Karpas-422 (cell line): ENCODE measurements at regions not wholly inside any gene's neighbourhood (a gene's known extent, or its start where the extent isn't known, plus 50 kb on each side); places are given as distances from the start of the nearest gene placed in this dataset.

Experiments
- DNase-seq: peaks from one replicate; pipeline ENCODE4 v3.0.0-alpha.2; 2015
- H2AFZ ChIP-seq: fragments of 200-600 bp; sonication (generic); 2 replicates; pipeline ENCODE4 v1.6.1; 2014; ENCODE audit warnings: antibody characterized with exemption, low read length, mixed read lengths
- H3K27ac ChIP-seq: fragments of 200-600 bp; sonication (generic); 2 replicates; pipeline ENCODE4 v1.5.1; 2014; ENCODE audit warnings: mild to moderate bottlenecking, low read length, moderate library complexity
- H3K27me3 ChIP-seq: fragments of 200-600 bp; sonication (generic); 2 replicates; pipeline ENCODE4 v1.6.1; 2014; ENCODE audit warnings: low read length, mixed read lengths
- H3K36me3 ChIP-seq: fragments of 200-600 bp; sonication (generic); 2 replicates; pipeline ENCODE4 v1.6.1; 2014; ENCODE audit warnings: low read length, mixed read lengths; ENCODE audit not compliant: insufficient read depth
- H3K4me1 ChIP-seq: fragments of 200-600 bp; sonication (generic); 2 replicates; pipeline ENCODE4 v1.6.1; 2014; ENCODE audit warnings: mild to moderate bottlenecking, low read length, mixed read lengths
- H3K4me2 ChIP-seq: fragments of 200-600 bp; sonication (generic); 2 replicates; pipeline ENCODE4 v1.6.1; 2014; ENCODE audit warnings: low read length, low read depth, mild to moderate bottlenecking; ENCODE audit not compliant: poor library complexity, severe bottlenecking
- H3K4me3 ChIP-seq: fragments of 200-600 bp; sonication (generic); 2 replicates; pipeline ENCODE4 v1.5.1; 2014; ENCODE audit warnings: mild to moderate bottlenecking, antibody characterized with exemption, low read length, mixed read lengths
- H3K79me2 ChIP-seq: fragments of 200-600 bp; sonication (generic); 2 replicates; pipeline ENCODE4 v1.6.1; 2014; ENCODE audit warnings: mild to moderate bottlenecking, low read length, mixed read lengths
- H3K9ac ChIP-seq: fragments of 200-600 bp; sonication (generic); 2 replicates; pipeline ENCODE4 v1.6.0; 2014; ENCODE audit warnings: low read length
- H3K9me2 ChIP-seq: fragments of 200-600 bp; sonication (generic), shearing (Covaris generic); replicated peaks from 2 replicates; pipeline ENCODE4 v1.6.0; 2014; ENCODE audit warnings: mild to moderate bottlenecking, low read length, moderate library complexity; ENCODE audit not compliant: insufficient read depth
- H3K9me3 ChIP-seq: fragments of 300-700, 200-600 bp; sonication (generic); 2 replicates; pipeline ENCODE4 v1.6.1; 2014; ENCODE audit warnings: low read length, mixed read lengths
- H4K20me1 ChIP-seq: fragments of 200-600 bp; sonication (generic); 2 replicates; pipeline ENCODE4 v1.6.1; 2014; ENCODE audit warnings: mild to moderate bottlenecking, antibody characterized with exemption, low read length, low read depth; ENCODE audit not compliant: insufficient read depth

DNA sequence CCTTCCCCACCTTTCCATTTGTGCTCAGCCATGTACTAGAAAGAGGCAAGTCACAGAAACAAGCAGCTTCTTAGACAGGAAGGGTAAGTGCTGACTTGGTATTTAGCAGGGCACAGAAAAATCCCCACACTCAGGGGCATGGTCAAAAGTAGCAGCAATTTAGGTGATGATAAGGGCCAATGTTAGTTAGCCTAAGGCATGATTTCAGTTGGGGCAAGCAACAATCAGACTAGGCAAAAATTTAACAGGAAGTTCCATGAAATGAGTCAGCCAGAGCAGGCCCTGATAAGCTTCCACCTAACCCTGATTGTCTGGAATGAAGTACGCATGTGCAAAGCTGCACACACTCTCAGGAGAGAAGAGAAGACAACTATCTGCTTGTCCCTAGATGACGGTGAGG lies 423.4 kb upstream of the UBE2E2 start:
- Histone ChIP-seq H3K27ac (no peak overlapping the region), H2AFZ (no peak overlapping the region), H3K27me3 (no peaks in the 10 kb centered on the region), H3K79me2 (no peaks in the 10 kb centered on the region), H3K4me3 (no peak overlapping the region), H3K4me2 (no peak overlapping the region), H3K4me1 (no peaks in the 10 kb centered on the region), H3K9me2 (no peaks in the 10 kb centered on the region), H3K9me3 (peaks cover 16% of the 10 kb centered on the region), H3K9ac (no peak overlapping the region), H4K20me1 (no peaks in the 10 kb centered on the region), H3K36me3 (no peaks in the 10 kb centered on the region)
- no peak for DNase-seq

DNA sequence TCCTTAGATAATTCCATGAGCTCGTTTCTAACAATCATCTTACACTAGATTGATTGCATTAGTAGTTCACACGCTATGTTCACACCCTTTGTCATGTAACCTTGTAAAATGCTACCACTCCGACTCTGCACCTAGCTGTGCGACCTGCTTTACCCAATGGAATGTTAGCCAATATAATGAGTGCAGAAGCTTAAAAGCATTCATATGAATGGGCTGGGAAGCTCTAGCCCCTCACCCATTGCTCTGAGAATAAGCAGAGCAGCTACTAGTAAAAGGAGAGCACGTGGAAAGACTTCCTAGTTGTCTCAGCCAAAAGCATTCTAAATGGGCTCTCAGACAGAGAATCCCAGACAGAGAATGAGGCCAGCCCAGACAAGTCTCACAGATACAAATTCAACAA lies 410.6 kb upstream of the UBE2E2 start:
- no peak overlapping the region for H3K4me3 ChIP-seq
- no peaks in the 10 kb centered on the region for H3K27me3 ChIP-seq
- H3K79me2 ChIP-seq = no peaks in the 10 kb centered on the region
- H3K36me3 ChIP-seq = no peaks in the 10 kb centered on the region
- no peak overlapping the region for H3K4me2 ChIP-seq
- no peak overlapping the region for H2AFZ ChIP-seq
- peaks cover 17% of the 10 kb centered on the region; the same call in 1 of the 2 replicates for H3K9me3 ChIP-seq
- H3K27ac ChIP-seq = no peak overlapping the region
- H3K9me2 ChIP-seq = no peaks in the 10 kb centered on the region
- H3K4me1 ChIP-seq = no peaks in the 10 kb centered on the region
- no peaks in the 10 kb centered on the region for H4K20me1 ChIP-seq
- DNase-seq = no peak
- H3K9ac ChIP-seq = no peak overlapping the region

DNA sequence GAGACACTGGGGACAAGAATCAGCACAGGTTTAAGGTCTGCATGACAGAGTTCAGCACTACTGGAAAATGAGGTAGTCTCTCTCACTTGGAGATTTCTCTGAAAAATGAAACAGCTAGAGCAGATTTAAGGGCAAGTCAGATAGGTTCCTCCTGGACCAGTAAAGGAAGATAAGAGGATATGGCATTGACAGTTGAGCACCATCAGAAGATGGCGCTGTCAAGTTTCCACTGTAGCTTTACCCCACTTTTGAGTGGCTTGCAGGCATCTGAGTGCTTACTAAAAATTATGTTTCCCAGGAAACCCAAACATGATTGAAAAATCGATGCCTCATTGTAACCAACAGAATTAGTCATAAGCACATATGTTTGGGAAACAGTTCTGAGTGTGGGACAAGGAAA lies 407.2 kb upstream of the UBE2E2 start:
- no peak overlapping the region for H3K4me2 ChIP-seq
- no peak for DNase-seq
- no peaks in the 10 kb centered on the region for H3K27me3 ChIP-seq
- no peaks in the 10 kb centered on the region for H3K79me2 ChIP-seq
- H4K20me1 ChIP-seq = no peaks in the 10 kb centered on the region
- H3K4me3 ChIP-seq = no peak overlapping the region
- no peaks in the 10 kb centered on the region; the same call in 1 of the 2 replicates for H3K9me2 ChIP-seq
- no peak overlapping the region for H3K27ac ChIP-seq
- H3K9ac ChIP-seq = no peak overlapping the region
- H3K9me3 ChIP-seq = no peaks in the 10 kb centered on the region; the same call in 1 of the 2 replicates
- no peaks in the 10 kb centered on the region for H3K4me1 ChIP-seq
- H2AFZ ChIP-seq = no peak overlapping the region
- H3K36me3 ChIP-seq = no peaks in the 10 kb centered on the region

DNA sequence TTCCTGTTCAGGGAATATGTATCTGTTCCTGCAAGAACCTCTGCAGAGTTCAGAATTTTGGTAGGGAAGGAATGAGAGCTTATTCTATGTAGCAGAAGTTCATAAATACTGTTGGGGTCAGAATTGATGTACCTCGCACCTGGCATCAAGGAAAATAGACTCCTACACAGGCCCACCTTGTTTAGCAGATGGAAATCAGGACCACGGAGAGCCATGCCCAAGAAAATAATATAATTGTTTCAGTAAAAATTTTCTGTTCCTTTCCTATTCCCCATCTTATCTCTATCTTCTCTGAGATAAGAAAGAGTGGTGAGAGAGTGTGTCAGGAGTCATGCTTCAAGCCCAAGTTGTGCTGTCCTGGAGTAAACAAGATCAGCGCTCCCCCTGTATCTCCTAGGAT lies 404.7 kb upstream of the UBE2E2 start:
- DNase-seq = no peak
- Histone ChIP-seq H3K9me2 (no peaks in the 10 kb centered on the region; the same call in 1 of the 2 replicates), H3K27ac (no peak overlapping the region), H3K4me1 (no peaks in the 10 kb centered on the region), H3K4me2 (no peak overlapping the region), H3K4me3 (no peak overlapping the region), H3K9me3 (no peaks in the 10 kb centered on the region; the same call in 1 of the 2 replicates), H4K20me1 (no peaks in the 10 kb centered on the region), H3K79me2 (no peaks in the 10 kb centered on the region), H2AFZ (no peak overlapping the region), H3K36me3 (no peaks in the 10 kb centered on the region), H3K27me3 (no peaks in the 10 kb centered on the region), H3K9ac (no peak overlapping the region)

DNA sequence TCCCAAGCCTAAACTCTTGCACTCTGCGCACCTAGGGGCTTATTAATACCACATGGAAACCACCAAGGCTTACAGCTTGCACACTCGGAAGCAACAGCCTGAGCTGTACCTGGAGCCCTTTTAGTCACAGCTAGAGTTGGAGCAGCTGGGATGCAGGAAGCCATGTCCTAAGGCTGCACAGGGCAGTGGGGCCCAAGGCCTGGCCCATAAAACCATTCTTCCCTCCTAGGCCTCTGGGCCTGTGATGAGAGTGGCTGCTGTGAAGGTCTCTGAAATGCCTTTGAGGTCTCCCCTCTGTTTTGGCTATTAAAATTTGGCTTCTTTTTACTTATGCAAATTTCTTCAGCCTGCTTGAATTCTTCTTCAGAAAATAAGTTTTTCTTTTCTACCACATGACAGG lies 383.9 kb upstream of the UBE2E2 start:
- no peaks in the 10 kb centered on the region for H3K36me3 ChIP-seq
- H3K9me3 ChIP-seq = peaks cover 8% of the 10 kb centered on the region; the same call in 1 of the 2 replicates
- H3K9ac ChIP-seq = no peak overlapping the region
- DNase-seq = no peak
- H4K20me1 ChIP-seq = no peaks in the 10 kb centered on the region
- H3K27ac ChIP-seq = no peak overlapping the region
- no peaks in the 10 kb centered on the region for H3K79me2 ChIP-seq
- no peak overlapping the region for H2AFZ ChIP-seq
- no peaks in the 10 kb centered on the region; the same call in 1 of the 2 replicates for H3K9me2 ChIP-seq
- no peaks in the 10 kb centered on the region for H3K27me3 ChIP-seq
- no peak overlapping the region for H3K4me2 ChIP-seq
- no peak overlapping the region for H3K4me3 ChIP-seq
- no peaks in the 10 kb centered on the region for H3K4me1 ChIP-seq

DNA sequence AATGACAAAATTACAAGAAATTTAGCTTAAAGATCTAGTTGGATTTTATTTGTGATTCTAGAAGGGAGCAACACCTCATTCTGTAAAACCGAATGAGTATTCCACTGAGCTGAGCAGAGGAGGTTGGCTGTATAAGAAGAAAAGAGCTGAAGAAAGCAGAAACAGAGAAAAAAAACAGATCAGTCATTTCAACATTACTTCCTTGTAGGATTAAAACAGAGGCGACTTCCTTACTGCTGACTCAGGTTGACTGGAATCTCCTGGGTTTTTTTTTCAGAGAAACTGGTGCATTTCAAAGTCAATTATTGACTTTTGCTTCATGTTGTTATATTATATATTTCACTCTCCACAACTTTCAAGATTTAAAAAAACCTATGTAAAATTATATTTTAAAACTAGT lies 368.1 kb upstream of the UBE2E2 start:
- Histone ChIP-seq H3K9ac (no peak overlapping the region), H3K27me3 (no peaks in the 10 kb centered on the region), H3K79me2 (no peaks in the 10 kb centered on the region), H3K4me1 (no peaks in the 10 kb centered on the region), H3K4me3 (no peak overlapping the region), H3K9me3 (no peaks in the 10 kb centered on the region; the same call in 1 of the 2 replicates), H3K36me3 (no peaks in the 10 kb centered on the region), H3K27ac (no peak overlapping the region), H3K4me2 (no peak overlapping the region), H2AFZ (no peak overlapping the region), H4K20me1 (no peaks in the 10 kb centered on the region), H3K9me2 (no peaks in the 10 kb centered on the region)
- no peak for DNase-seq

DNA sequence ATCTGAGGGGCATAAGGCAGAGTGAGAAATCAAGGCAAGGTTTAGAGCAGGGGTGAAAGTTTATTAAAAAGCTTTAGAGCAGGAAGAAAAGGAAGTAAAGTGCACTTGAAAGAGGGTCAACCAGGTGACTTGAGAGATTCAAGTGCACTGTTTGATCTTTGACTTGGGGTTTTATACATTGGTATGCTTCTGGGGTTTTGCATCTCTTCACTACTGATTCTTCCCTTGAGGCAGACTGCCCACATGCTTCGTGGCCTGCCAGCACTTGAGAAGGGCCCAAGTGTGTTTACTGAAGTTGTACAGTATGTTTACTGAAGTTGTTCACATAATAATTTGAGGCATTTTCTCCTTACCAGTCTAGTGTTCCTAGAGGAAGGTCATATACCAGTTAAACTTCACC lies 367.0 kb upstream of the UBE2E2 start:
- no peaks in the 10 kb centered on the region for H3K9me2 ChIP-seq
- H2AFZ ChIP-seq = no peak overlapping the region

DNA sequence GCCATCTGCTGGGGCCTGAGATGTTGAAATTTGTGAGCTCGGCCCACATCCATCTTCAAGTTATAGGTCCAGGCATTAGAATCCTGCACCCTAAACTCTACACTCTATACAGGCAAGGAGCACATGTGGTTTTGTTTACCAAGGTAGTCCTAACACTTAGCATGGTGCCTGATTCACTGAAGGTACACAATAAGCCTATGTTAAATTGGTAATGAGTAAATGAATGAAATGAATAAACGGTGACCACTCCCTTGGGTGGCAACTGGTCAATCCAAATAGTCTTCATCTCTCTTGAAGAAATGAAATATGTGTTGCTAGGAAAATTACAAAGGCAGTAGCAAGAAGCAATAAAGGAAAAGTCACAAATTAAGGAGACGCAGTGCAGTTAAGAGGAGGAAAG lies 359.3 kb upstream of the UBE2E2 start:
- Histone ChIP-seq H3K79me2 (no peaks in the 10 kb centered on the region), H3K4me3 (no peak overlapping the region), H3K4me2 (no peak overlapping the region), H2AFZ (no peak overlapping the region), H3K27ac (no peak overlapping the region), H3K9ac (no peak overlapping the region), H3K27me3 (no peaks in the 10 kb centered on the region), H3K36me3 (no peaks in the 10 kb centered on the region), H3K4me1 (no peaks in the 10 kb centered on the region), H4K20me1 (no peaks in the 10 kb centered on the region), H3K9me3 (peaks cover 6% of the 10 kb centered on the region; the same call in 1 of the 2 replicates), H3K9me2 (no peaks in the 10 kb centered on the region)
- DNase-seq = no peak

More for the DNA sequence above, 367.0 kb upstream of the UBE2E2 start:
- Histone ChIP-seq H3K4me2 (no peak overlapping the region), H3K9ac (no peak overlapping the region), H3K27me3 (no peaks in the 10 kb centered on the region), H3K79me2 (no peaks in the 10 kb centered on the region), H3K27ac (no peak overlapping the region), H3K36me3 (no peaks in the 10 kb centered on the region), H3K4me3 (no peak overlapping the region), H3K9me3 (peaks cover 6% of the 10 kb centered on the region; the same call in 1 of the 2 replicates), H4K20me1 (no peaks in the 10 kb centered on the region), H3K4me1 (no peaks in the 10 kb centered on the region)
- DNase-seq = no peak

DNA sequence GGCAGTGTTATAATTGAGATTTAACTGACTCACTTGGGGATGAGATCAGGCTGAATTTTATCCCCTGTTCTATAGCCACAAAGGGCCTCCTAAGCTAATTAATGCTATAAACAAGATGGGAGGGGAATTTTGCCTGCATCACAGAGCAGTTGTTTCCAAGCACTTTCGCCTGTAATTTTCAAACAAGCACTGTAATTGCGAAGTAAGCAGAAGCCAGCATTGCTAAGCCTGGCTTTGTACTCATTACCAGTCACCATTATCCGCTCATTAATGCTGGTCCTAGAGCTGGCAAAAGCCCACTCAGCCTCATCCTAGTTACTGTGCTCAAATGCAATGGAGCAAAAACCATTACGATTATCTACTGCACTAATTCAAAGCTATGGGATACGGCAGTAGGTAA lies 356.6 kb upstream of the UBE2E2 start:
- Histone ChIP-seq H3K9me2 (no peaks in the 10 kb centered on the region), H3K9ac (no peak overlapping the region), H3K4me2 (no peak overlapping the region), H2AFZ (no peak overlapping the region), H3K9me3 (no peaks in the 10 kb centered on the region), H3K27me3 (no peaks in the 10 kb centered on the region), H3K4me1 (no peaks in the 10 kb centered on the region), H3K79me2 (no peaks in the 10 kb centered on the region), H3K4me3 (no peak overlapping the region), H4K20me1 (no peaks in the 10 kb centered on the region), H3K36me3 (no peaks in the 10 kb centered on the region), H3K27ac (no peak overlapping the region)
- DNase-seq = no peak
